ENCODE measurements at regions not wholly inside any gene's neighbourhood (a gene's known extent, or its start where the extent isn't known, plus 50 kb on each side); places are given as distances from the start of the nearest gene placed in this dataset.

DNA sequence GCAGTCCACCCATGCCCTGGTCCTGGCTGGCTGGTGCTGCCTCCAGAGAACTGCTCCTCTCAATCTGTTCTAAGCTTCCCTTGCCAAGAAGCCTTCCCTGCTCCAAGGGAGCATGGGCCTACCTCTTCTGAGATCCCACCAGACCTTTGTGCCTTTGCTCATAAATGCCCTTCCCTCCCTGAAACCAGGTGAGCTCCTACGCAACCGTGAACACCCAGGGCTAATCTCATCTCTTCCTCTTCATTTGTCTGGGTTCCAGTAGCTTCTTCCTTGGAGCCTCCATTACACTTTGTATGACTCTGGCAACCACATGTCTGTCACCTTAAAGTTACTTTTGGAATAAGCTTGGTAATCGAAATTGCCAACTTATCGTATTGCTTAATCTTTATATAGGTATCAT, 270.6 kb downstream of the PBX3 start:
- H3K4me1 Mint-ChIP-seq (ENCODE audit: low read depth), result no peaks in the 10 kb centered on the region
- POLR2A ChIA-PET, result no interaction called here
- H3K27me3 Mint-ChIP-seq, result no peaks in the 10 kb centered on the region
- no peak overlapping the region for H3K27ac Mint-ChIP-seq
- CTCF ChIA-PET, result no interaction called here
- intact Hi-C loops (cut with micrococcal nuclease), result no loop called here
- DNase-seq, result no peak
- no peaks in the 10 kb centered on the region for H3K9me3 Mint-ChIP-seq
- no peak overlapping the region for H3K4me3 Mint-ChIP-seq
- H3K36me3 Mint-ChIP-seq, result no peaks in the 10 kb centered on the region

DNA sequence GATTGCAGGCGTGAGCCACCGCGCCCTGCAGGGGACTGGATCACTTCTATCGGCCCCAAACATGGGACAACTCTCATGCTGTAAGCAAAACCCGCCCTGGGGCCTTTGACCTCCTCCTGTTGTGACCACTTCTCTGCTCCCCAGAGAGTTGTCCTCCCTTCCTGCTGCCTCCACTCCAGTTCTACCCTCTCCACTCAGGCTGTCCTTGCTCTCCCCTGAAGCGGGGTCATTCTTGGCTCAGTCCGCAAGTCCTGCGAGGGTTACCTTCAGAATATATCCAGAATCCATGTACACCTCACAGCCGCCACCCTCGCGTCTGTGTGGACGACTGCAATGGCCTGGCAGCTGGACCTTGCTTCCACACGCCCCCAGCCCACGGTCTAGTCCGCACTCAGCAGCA, 273.7 kb downstream of the PBX3 start:
- H3K36me3 Mint-ChIP-seq, result no peaks in the 10 kb centered on the region
- H3K9me3 Mint-ChIP-seq, result no peaks in the 10 kb centered on the region
- CTCF ChIA-PET, result no interaction called here
- intact Hi-C loops (cut with micrococcal nuclease), result no loop called here
- no peaks in the 10 kb centered on the region for H3K27me3 Mint-ChIP-seq
- no peak overlapping the region for H3K27ac Mint-ChIP-seq
- H3K4me1 Mint-ChIP-seq (ENCODE audit: low read depth), result no peaks in the 10 kb centered on the region
- POLR2A ChIA-PET, result no interaction called here
- H3K4me3 Mint-ChIP-seq, result no peak overlapping the region
- DNase-seq, result no peak

DNA sequence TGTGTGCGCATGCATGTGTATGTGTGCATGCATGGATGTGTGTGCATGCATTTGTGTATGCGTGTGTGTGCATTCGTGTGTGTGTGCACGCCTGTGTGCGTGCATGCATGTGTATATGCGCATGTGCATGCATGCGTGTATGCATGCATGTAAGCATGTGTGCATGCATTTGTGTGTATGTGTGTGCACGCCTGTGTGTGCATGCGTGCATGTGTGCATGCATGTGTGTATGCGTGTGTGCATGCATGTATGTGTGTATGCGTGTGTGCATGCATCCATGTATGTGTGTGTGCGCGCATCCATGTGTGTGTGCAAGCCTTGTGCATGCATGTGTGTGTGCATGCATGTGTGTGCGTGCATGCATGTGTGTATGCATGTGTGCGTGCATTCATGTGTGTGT, 276.8 kb downstream of the PBX3 start:
- Mint-ChIP-seq H3K4me1 (ENCODE audit: low read depth) (no peaks in the 10 kb centered on the region), H3K27ac (no peak overlapping the region), H3K36me3 (no peaks in the 10 kb centered on the region), H3K4me3 (no peak overlapping the region), H3K27me3 (no peaks in the 10 kb centered on the region), H3K9me3 (no peaks in the 10 kb centered on the region)
- intact Hi-C loops (cut with micrococcal nuclease), result no loop called here
- CTCF ChIA-PET, result no interaction called here
- no peak for DNase-seq
- POLR2A ChIA-PET, result no interaction called here

DNA sequence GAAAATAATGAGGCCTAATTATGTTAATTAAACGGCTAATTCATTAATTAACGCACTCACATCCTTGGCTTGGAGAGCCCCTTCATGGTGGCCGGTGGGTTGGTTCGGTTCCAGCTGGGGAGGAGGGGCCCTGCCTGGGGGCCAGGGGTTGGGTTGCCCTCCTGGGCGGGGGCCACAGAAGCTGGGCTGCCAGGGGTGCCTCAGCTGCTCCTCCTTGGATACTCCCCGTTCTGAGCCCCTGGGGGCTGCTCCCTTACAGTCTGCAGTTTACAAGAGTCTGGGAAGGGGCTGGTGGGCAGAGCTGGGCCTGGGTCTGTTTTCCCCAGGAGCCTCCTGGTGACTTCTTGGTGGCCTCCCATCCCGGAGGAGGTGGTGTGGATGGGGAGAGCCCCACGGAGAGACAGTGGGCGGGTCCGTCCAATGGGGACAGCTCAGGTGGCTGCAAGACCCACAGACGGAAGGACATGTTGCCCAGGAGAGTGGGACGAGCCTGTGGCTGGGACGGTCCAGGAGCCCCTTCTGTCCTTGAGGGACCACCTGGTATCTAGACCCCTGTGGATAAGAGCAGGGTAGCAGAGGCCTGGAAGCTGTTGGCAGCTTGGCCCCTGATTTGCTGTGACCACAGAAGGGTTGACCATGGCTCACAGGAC, 277.5 kb downstream of the PBX3 start:
- intact Hi-C loops (cut with micrococcal nuclease), result no loop called here
- POLR2A ChIA-PET, result no interaction called here
- Mint-ChIP-seq H3K27ac (no peak overlapping the region), H3K36me3 (no peaks in the 10 kb centered on the region), H3K4me3 (no peak overlapping the region), H3K27me3 (no peaks in the 10 kb centered on the region), H3K4me1 (ENCODE audit: low read depth) (no peaks in the 10 kb centered on the region), H3K9me3 (no peaks in the 10 kb centered on the region)
- no peak for DNase-seq
- CTCF ChIA-PET, result no interaction called here

DNA sequence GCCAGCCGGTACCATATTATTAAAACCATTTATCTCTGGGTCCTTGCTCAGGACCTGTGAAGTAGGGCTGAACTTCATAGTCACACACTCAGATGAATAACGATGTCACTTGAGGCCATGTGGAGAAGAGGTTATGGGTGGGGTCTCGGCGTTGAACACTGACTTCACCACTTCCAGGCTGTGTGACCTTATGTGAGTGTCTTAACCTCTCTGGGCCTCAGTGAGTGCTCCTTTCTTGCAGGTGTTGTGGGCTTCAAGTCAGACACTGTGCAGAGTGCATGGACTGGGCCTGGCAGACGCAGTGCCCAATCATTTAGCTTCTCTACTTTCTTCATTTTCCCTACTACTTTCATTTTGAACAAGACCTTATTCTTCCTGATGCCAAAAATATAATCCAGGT, 278.8 kb downstream of the PBX3 start:
- no peak for DNase-seq
- no peaks in the 10 kb centered on the region for H3K4me1 Mint-ChIP-seq (ENCODE audit: low read depth)
- ChIA-PET POLR2A (no interaction called here), CTCF (no interaction called here)
- H3K27ac Mint-ChIP-seq, result no peak overlapping the region
- H3K4me3 Mint-ChIP-seq, result no peak overlapping the region
- H3K27me3 Mint-ChIP-seq, result no peaks in the 10 kb centered on the region
- no peaks in the 10 kb centered on the region for H3K36me3 Mint-ChIP-seq
- intact Hi-C loops (cut with micrococcal nuclease), result no loop called here
- H3K9me3 Mint-ChIP-seq, result no peaks in the 10 kb centered on the region

DNA sequence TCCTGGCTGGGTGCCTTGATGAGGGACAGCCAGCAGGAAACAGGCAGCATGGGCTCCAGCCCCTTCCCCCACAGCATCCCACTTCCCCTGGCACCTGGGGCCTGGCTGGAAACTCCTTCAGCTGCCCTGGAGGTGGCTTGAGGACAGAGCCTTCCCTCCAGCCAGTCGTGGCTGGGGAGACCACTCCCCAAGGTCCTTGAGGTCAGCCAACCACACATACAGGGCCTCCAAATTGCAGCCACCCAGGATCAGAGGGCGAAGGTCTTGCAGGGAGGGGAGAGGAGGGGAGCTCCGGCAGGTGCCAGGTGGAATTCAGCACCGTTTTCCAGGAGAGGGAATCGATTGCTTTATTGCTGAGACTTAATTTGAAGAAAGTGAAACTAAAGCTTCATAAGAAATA, 280.4 kb downstream of the PBX3 start:
- ChIA-PET CTCF (no interaction called here), POLR2A (no interaction called here)
- H3K36me3 Mint-ChIP-seq, result no peaks in the 10 kb centered on the region
- H3K4me3 Mint-ChIP-seq, result no peak overlapping the region
- H3K4me1 Mint-ChIP-seq (ENCODE audit: low read depth), result no peaks in the 10 kb centered on the region
- peaks cover 4% of the 10 kb centered on the region for H3K27me3 Mint-ChIP-seq
- intact Hi-C loops (cut with micrococcal nuclease), result no loop called here
- H3K27ac Mint-ChIP-seq, result no peak overlapping the region
- no peak for DNase-seq
- H3K9me3 Mint-ChIP-seq, result no peaks in the 10 kb centered on the region

DNA sequence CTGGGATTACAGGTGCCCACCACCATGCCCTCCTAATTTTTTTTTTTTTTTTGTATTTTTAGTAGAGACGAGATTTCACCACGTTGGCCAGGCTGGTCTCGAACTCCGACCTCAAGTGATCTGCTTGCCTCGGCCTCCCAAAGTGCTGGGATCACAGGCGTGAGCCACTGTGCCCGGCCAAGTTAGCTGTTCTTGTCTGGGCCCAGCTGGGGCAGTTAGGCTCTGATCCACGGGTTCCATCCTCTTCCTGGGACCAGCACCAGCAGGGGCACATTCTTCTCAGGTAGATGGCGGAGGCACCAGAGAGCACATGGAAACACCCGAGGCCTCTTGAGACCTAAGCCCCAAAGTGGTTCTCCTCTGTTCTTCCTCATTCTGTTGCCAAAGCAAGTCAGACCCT, 281.6 kb downstream of the PBX3 start:
- H3K27ac Mint-ChIP-seq, result no peak overlapping the region
- H3K36me3 Mint-ChIP-seq, result no peaks in the 10 kb centered on the region
- no peak overlapping the region for H3K4me3 Mint-ChIP-seq
- peaks cover 6% of the 10 kb centered on the region for H3K27me3 Mint-ChIP-seq
- DNase-seq, result no peak
- POLR2A ChIA-PET, result no interaction called here
- CTCF ChIA-PET, result no interaction called here
- H3K9me3 Mint-ChIP-seq, result no peaks in the 10 kb centered on the region
- intact Hi-C loops (cut with micrococcal nuclease), result no loop called here
- H3K4me1 Mint-ChIP-seq (ENCODE audit: low read depth), result no peaks in the 10 kb centered on the region

DNA sequence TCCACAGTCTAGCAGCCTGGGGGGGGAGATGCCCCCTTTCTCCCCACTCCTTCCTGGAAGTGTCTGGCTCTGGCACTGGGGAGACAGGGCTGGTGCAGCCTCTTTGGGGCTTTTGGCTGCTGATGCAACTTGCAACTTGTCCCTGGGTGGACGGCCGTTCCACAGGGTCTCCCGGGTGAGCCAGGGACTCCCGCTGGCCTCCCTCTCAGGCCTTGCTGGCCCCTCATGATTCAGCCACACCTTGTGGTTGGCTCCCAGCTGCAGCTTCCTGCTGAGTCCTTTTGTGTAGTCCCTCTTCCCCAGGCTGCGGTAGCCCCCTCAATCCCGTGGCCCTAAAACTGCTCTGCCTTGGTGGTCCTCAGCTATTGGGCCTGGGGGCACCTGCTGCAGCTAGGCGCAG, 283.5 kb downstream of the PBX3 start:
- no peak for DNase-seq
- Mint-ChIP-seq H3K4me1 (ENCODE audit: low read depth) (no peaks in the 10 kb centered on the region), H3K36me3 (no peaks in the 10 kb centered on the region), H3K27me3 (peaks cover 13% of the 10 kb centered on the region), H3K4me3 (no peak overlapping the region), H3K27ac (no peak overlapping the region), H3K9me3 (no peaks in the 10 kb centered on the region)
- ChIA-PET CTCF (no interaction called here), POLR2A (no interaction called here)
- intact Hi-C loops (cut with micrococcal nuclease), result no loop called here

DNA sequence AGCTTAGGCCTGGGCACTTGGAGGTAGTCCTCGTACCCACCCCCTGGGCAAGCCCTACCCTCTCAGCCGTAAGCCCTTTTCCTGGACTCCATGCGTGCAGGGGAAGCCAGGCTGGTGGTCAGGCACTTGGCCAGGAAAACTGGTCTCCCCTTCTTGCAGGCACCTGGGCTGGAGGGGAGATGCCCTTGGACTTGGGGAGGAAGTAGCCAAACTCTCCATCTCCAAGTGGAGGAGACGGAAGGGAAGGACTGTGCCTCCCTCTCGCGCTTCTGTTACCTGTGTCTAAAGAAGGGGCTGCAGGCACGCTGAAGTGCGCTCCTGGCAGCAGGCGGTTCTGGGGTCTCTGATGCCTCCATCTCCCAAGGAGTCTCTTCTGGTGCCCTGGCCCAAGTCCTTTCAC, 283.9 kb downstream of the PBX3 start:
- CTCF ChIA-PET, result no interaction called here
- Mint-ChIP-seq H3K9me3 (no peaks in the 10 kb centered on the region), H3K27ac (no peak overlapping the region), H3K36me3 (no peaks in the 10 kb centered on the region), H3K27me3 (peaks cover 15% of the 10 kb centered on the region), H3K4me3 (no peak overlapping the region), H3K4me1 (ENCODE audit: low read depth) (no peaks in the 10 kb centered on the region)
- DNase-seq, result no peak
- intact Hi-C loops (cut with micrococcal nuclease), result no loop called here
- POLR2A ChIA-PET, result no interaction called here

DNA sequence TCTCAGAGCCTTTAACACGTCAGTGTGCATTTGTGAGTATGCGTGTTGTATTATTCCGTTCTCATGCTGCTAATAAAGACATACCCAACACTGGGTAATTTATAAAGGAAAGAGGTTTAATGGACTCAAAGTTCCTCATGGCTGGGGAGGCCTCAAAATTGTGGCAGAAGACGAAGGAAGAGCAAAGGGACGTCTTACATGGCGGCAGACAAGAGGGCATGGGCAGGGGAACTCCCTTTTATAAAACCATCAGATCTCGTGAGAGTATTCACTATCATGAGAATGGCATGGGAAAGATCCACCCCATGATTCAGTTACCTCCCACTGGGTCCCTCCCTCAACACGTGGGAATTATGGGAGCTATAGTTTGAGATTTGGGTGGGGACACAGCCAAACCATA, 285.0 kb downstream of the PBX3 start:
- Mint-ChIP-seq H3K4me3 (no peak overlapping the region), H3K9me3 (no peaks in the 10 kb centered on the region), H3K4me1 (ENCODE audit: low read depth) (no peaks in the 10 kb centered on the region), H3K27ac (no peak overlapping the region), H3K27me3 (peaks cover 17% of the 10 kb centered on the region), H3K36me3 (no peaks in the 10 kb centered on the region)
- CTCF ChIA-PET, result no interaction called here
- intact Hi-C loops (cut with micrococcal nuclease), result no loop called here
- no peak for DNase-seq
- POLR2A ChIA-PET, result no interaction called here

DNA sequence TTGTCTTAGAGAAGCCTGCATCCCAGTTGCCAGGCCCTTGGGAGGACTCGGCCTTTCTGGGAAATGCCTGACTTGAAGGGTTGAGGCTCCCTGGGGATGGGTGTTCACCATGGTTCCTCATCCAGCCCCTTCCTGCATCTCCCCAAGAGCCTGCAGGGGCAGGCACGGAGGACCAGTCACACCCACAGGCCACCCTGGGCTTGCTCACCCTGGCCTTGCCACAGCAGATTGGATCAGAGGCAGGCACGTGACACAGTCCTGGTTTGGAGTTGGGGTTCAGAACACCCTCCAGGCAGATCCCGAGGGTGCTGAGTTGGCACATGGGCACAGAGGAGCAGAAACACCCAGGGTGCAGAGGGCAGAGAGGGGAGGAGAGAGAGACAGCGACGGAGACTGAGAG, 286.1 kb downstream of the PBX3 start:
- no peak overlapping the region for H3K27ac Mint-ChIP-seq
- no peak for DNase-seq
- intact Hi-C loops (cut with micrococcal nuclease), result no loop called here
- no peaks in the 10 kb centered on the region for H3K4me1 Mint-ChIP-seq (ENCODE audit: low read depth)
- H3K4me3 Mint-ChIP-seq, result no peak overlapping the region
- POLR2A ChIA-PET, result no interaction called here
- CTCF ChIA-PET, result no interaction called here
- H3K27me3 Mint-ChIP-seq, result peaks cover 19% of the 10 kb centered on the region
- no peaks in the 10 kb centered on the region for H3K36me3 Mint-ChIP-seq
- no peaks in the 10 kb centered on the region for H3K9me3 Mint-ChIP-seq

DNA sequence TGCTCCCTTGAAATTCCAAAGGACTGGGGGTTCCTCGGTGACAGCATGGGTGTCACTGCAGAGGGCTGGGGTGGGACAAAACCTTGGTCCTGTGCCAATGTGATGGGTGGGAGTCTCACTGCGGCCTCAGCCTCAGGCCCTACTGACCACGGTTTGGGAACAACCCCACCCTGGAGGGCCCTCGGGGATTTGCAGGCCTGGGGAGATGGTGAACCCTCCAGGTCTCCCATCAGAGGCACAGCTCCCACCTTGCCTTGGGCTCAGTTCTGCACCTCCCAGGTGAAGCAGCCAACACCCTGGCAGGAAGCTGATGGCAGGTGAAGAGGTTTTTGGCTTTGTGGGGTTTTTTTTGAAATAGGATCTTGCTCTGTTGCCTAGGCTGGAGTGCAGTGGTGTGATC, 286.8 kb downstream of the PBX3 start:
- DNase-seq, result no peak
- no peaks in the 10 kb centered on the region for H3K36me3 Mint-ChIP-seq
- POLR2A ChIA-PET, result no interaction called here
- CTCF ChIA-PET, result no interaction called here
- no peak overlapping the region for H3K4me3 Mint-ChIP-seq
- H3K27ac Mint-ChIP-seq, result no peak overlapping the region
- no peaks in the 10 kb centered on the region for H3K9me3 Mint-ChIP-seq
- H3K4me1 Mint-ChIP-seq (ENCODE audit: low read depth), result no peaks in the 10 kb centered on the region
- peaks cover 19% of the 10 kb centered on the region for H3K27me3 Mint-ChIP-seq
- intact Hi-C loops (cut with micrococcal nuclease), result no loop called here

DNA sequence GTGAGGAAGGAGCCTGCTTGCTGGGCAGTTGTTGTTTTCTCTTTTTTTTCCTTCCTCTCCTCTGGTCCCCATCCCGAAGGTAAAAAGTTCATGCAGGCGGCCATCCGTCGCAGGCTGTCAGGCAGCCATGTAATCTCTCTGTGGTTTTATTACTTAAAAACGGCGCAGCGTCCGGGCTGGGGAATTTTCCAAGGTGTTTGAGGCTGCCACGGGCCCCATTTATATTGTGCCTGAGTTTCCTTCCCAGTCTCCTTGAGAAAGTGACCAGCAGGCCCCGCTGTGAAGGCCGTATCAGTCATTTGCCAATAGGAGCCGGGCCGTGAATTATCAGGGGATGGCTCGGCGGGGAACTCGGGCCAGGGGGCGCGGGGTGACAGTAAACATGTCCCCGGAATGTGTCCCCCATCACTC, 289.7 kb downstream of the PBX3 start:
- Mint-ChIP-seq H3K36me3 (no peaks in the 10 kb centered on the region), H3K27me3 (peaks cover 21% of the 10 kb centered on the region), H3K4me3 (no peak overlapping the region), H3K4me1 (ENCODE audit: low read depth) (no peaks in the 10 kb centered on the region), H3K27ac (no peak overlapping the region), H3K9me3 (peaks cover 6% of the 10 kb centered on the region)
- intact Hi-C loops (cut with micrococcal nuclease), result no loop called here
- POLR2A ChIA-PET, result no interaction called here
- CTCF ChIA-PET, result no interaction called here
- DNase-seq, result no peak

DNA sequence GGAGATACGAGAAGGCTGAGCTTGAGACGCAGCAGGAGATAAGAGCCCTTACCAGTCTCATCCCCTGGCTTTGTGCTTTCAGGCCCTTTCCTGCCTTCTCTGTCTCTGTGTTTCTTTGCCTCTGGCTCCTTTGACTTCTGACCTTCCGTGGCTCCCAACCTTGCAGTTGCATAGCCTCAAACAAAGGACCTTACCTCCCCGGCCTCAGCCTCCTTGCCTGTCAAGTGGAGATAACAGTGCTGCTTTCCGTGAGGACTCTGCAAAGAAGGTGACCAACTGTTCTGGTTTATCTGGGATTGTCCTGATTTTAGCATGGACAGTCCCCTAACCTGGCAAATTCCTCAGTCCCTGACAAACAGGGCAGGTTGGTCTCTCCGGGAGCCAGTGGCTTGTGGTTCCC, 287.8 kb upstream of the MVB12B start:
- peaks cover 17% of the 10 kb centered on the region for H3K9me3 Mint-ChIP-seq
- no peak overlapping the region for H3K4me3 Mint-ChIP-seq
- intact Hi-C loops (cut with micrococcal nuclease), result no loop called here
- ChIA-PET POLR2A (no interaction called here), CTCF (no interaction called here)
- no peak for DNase-seq
- H3K4me1 Mint-ChIP-seq (ENCODE audit: low read depth), result no peaks in the 10 kb centered on the region
- no peak overlapping the region for H3K27ac Mint-ChIP-seq
- H3K27me3 Mint-ChIP-seq, result peaks cover 18% of the 10 kb centered on the region
- no peaks in the 10 kb centered on the region for H3K36me3 Mint-ChIP-seq

All from activated CD4-positive, alpha-beta memory T cell treated with anti-CD3 and anti-CD28 coated beads for 36 hours (primary cell).